ENCODE measurements at regions not wholly inside any gene's neighbourhood (a gene's known extent, or its start where the extent isn't known, plus 50 kb on each side); places are given as distances from the start of the nearest gene placed in this dataset.

GRCh38 chr1:81407000-81407821 is 393.5 kb upstream of the ADGRL2 start:
- no peak overlapping the region for H3K14ac ChIP-seq (ENCODE audit: insufficient read length)
- H3K27ac ChIP-seq (ENCODE audit: low read depth, low read length), result no peak overlapping the region
- no peaks in the 10 kb centered on the region for H4K20me1 ChIP-seq (replicated peaks in 1 of 2; ENCODE audit: control insufficient read depth in 1 of 2, insufficient read depth in 2 of 2, low read length in 2 of 2)
- no peak overlapping the region for H2BK120ac ChIP-seq (replicated peaks; ENCODE audit: low read depth, low read length)
- no peak overlapping the region for H3K4ac ChIP-seq (replicated peaks; ENCODE audit: insufficient read length, low read depth, low read length)
- H3K79me2 ChIP-seq (ENCODE audit: control insufficient read depth in 1 of 2, insufficient read depth in 2 of 2, low read length in 2 of 2), result no peaks in the 10 kb centered on the region
- H3K9ac ChIP-seq (replicated peaks in 1 of 4; ENCODE audit: extremely low read depth in 1 of 4, low read depth in 3 of 4, low read length in 3 of 4), result no peak overlapping the region
- H3K4me2 ChIP-seq (ENCODE audit: insufficient read depth in 1 of 2, low read depth in 2 of 2, low read length in 2 of 2), result no peak overlapping the region; a peak in 1 of 4 replicates
- H3K9me3 ChIP-seq (ENCODE audit: insufficient read depth in 2 of 2, low read depth in 1 of 2, low read length in 1 of 2), result no peaks in the 10 kb centered on the region
- no peak overlapping the region for H3K56ac ChIP-seq (replicated peaks; ENCODE audit: insufficient read length, low read depth, low read length)
- H2BK12ac ChIP-seq (ENCODE audit: low read depth, low read length), result no peak overlapping the region
- peaks cover 0 to 14% (median 5%) of the 10 kb centered on the region in 4 experiments; a peak in 4 of 7 replicates for H3K4me1 ChIP-seq (replicated peaks in 1 of 4; ENCODE audit: control insufficient read depth in 3 of 4, insufficient read depth in 4 of 4, low read length in 3 of 4)
- H4K91ac ChIP-seq (replicated peaks; ENCODE audit: insufficient read length, low read length), result no peak overlapping the region
- H2BK20ac ChIP-seq (ENCODE audit: low read length), result no peak overlapping the region
- H3K27me3 ChIP-seq (replicated peaks in 1 of 4; ENCODE audit: control insufficient read depth in 3 of 4, extremely low read depth in 1 of 4, insufficient read depth in 3 of 4, low read length in 3 of 4), result no peaks in the 10 kb centered on the region
- no peaks in the 10 kb centered on the region for H3K23me2 ChIP-seq (ENCODE audit: low read depth, low read length)
- 68% methylated on average over 5 of the region's 5 CpGs; no CpG with 5 or more reads in 1 of the 2 experiments for WGBS, 2 experiments (ENCODE audit: extremely low coverage in 1 of 2, insufficient coverage in 1 of 2, insufficient read length in 1 of 2, insufficient replicate concordance in 2 of 2, low coverage in 1 of 2, low lambda C conversion rate in 2 of 2, missing lambda C conversion rate in 1 of 2)
- H3K36me3 ChIP-seq (ENCODE audit: control insufficient read depth in 2 of 4, insufficient read depth in 4 of 4, low read length in 3 of 4), result no peaks in the 10 kb centered on the region
- no peak overlapping the region for H2AFZ ChIP-seq (ENCODE audit: low read length)
- H2AK5ac ChIP-seq (ENCODE audit: low read depth, low read length), result no peak overlapping the region
- FAIRE-seq (no peak), DNase-seq (ENCODE audit: low read depth in 1 of 2, low spot score in 2 of 2) (no peak)
- CTCF ChIA-PET (ENCODE audit: partially characterized antibody), result interaction anchor here (0.6 to 1.7 kb wide), 3 partner anchors 17 to 37 kb away, joined by 3 to 4 read pairs (median 3); no protein-coding TSS in a partner anchor
- H3K4me3 ChIP-seq (ENCODE audit: extremely low read depth in 1 of 4, insufficient read depth in 2 of 4, low read depth in 3 of 4, low read length in 4 of 4), result no peak overlapping the region
- no peak overlapping the region for H3K23ac ChIP-seq (ENCODE audit: insufficient read length)
- POLR2A ChIA-PET (ENCODE audit: partially characterized antibody), result no interaction called here
- H3K79me1 ChIP-seq (ENCODE audit: low read depth, low read length), result no peaks in the 10 kb centered on the region
- H2BK5ac ChIP-seq (ENCODE audit: low read depth, low read length), result no peak overlapping the region
- H3K18ac ChIP-seq (ENCODE audit: extremely low read depth, low read length), result no peak overlapping the region
- H4K8ac ChIP-seq (ENCODE audit: extremely low read depth, insufficient read depth, low read length), result no peak overlapping the region
- no peak overlapping the region for H4K5ac ChIP-seq (ENCODE audit: insufficient read length, low read depth, low read length)
- no peak overlapping the region for H2BK15ac ChIP-seq (ENCODE audit: low read length)
- TF ChIP-seq BCL11A (IDR thresholded peaks at IDR 0.05; ENCODE audit: low read depth in 2 of 2, low read length in 2 of 2) (no peak), MAFK (IDR thresholded peaks at IDR 0.05; ENCODE audit: low read depth, low read length) (no peak), CHD2 (IDR thresholded peaks at IDR 0.05; ENCODE audit: low read length) (no peak), SP2 (IDR thresholded peaks at IDR 0.05; ENCODE audit: low read length) (no peak), RNF2 (IDR thresholded peaks at IDR 0.05; ENCODE audit: borderline replicate concordance, low read depth, low read length, missing control alignments, poor library complexity, severe bottlenecking) (no peak)

All from H1 (cell line).